ENCODE measurements at regions not wholly inside any gene's neighbourhood (a gene's known extent, or its start where the extent isn't known, plus 50 kb on each side); places are given as distances from the start of the nearest gene placed in this dataset.

DNA sequence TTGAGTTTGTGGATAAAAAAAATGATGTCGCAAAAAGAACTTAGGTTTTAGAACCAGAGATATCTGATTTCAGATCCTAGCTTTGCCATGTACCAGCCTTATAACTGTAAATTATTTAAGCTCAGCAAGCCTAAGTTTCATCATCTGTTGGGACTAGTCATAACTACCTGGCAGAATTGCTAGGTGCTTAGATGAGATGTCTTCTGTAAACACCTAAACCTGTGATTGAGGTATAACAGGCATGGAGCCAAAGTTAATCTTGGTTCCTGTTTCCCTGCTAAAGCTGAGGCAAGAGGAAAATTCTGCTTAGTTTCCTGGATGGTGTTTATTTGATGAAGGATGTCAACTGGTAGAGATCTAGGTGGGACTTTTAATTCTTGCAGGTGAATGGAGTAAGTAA lies 331.3 kb upstream of the RBMS3 start:
- no peaks in the 10 kb centered on the region for H3K79me2 ChIP-seq (ENCODE audit: insufficient read depth, low read length)
- no peak overlapping the region for H3K4me2 ChIP-seq (ENCODE audit: low read length)
- no peaks in the 10 kb centered on the region for H4K20me1 ChIP-seq (ENCODE audit: insufficient read depth, low read length)
- TF ChIP-seq EZH2 (IDR thresholded peaks at IDR 0.05; ENCODE audit: borderline replicate concordance, low read length): no peak
- TF ChIP-seq, protein P1, sequence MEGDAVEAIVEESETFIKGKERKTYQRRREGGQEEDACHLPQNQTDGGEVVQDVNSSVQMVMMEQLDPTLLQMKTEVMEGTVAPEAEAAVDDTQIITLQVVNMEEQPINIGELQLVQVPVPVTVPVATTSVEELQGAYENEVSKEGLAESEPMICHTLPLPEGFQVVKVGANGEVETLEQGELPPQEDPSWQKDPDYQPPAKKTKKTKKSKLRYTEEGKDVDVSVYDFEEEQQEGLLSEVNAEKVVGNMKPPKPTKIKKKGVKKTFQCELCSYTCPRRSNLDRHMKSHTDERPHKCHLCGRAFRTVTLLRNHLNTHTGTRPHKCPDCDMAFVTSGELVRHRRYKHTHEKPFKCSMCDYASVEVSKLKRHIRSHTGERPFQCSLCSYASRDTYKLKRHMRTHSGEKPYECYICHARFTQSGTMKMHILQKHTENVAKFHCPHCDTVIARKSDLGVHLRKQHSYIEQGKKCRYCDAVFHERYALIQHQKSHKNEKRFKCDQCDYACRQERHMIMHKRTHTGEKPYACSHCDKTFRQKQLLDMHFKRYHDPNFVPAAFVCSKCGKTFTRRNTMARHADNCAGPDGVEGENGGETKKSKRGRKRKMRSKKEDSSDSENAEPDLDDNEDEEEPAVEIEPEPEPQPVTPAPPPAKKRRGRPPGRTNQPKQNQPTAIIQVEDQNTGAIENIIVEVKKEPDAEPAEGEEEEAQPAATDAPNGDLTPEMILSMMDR (IDR thresholded peaks at IDR 0.05; ENCODE audit: low read length): no peak
- no peak overlapping the region for H3K27ac ChIP-seq (ENCODE audit: low read depth, low read length, poor library complexity, severe bottlenecking)
- no peaks in the 10 kb centered on the region for H3F3A ChIP-seq (ENCODE audit: insufficient read depth, low read length)
- peaks cover 3% of the 10 kb centered on the region; the same call in 1 of the 2 replicates for H3K9me3 ChIP-seq (ENCODE audit: low read length)
- H3K4me3 ChIP-seq (ENCODE audit: low read depth, low read length, poor library complexity, severe bottlenecking): no peak overlapping the region
- peaks cover 32% of the 10 kb centered on the region for H3K4me1 ChIP-seq (ENCODE audit: insufficient read depth, low read length, severe bottlenecking)
- no peaks in the 10 kb centered on the region for H3K9me2 ChIP-seq (ENCODE audit: low read depth, low read length)
- H3K27me3 ChIP-seq (ENCODE audit: insufficient read depth, low read length): no peaks in the 10 kb centered on the region
- H2AFZ ChIP-seq (ENCODE audit: low read length): no peak overlapping the region
- no peak overlapping the region for H3K9ac ChIP-seq (ENCODE audit: low read length)
- no peaks in the 10 kb centered on the region for H3K36me3 ChIP-seq (ENCODE audit: insufficient read depth, low read length)

DNA sequence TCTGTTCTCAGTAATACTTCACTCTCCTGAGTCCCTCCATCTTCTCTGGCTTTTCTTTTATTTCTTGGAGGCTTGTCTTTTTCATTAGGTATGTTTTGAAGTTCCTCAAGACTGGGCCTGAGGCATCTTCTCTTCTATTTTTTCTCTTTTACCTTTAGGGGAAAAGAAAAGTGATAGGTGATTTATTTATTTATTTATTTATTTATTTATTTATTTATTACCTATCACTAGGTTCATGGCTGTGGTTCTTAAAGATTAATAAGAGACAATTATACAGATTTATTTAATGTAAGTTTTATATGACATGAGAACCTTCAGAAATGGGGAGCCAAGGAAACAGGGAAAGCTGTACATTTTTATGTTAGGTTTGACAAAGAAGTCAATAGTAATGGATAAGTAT lies 330.3 kb upstream of the RBMS3 start:
- Histone ChIP-seq H3K4me3 (ENCODE audit: low read depth, low read length, poor library complexity, severe bottlenecking) (no peak overlapping the region), H3K4me2 (ENCODE audit: low read length) (no peak overlapping the region), H3K36me3 (ENCODE audit: insufficient read depth, low read length) (no peaks in the 10 kb centered on the region), H3K9ac (ENCODE audit: low read length) (no peak overlapping the region), H3K27me3 (ENCODE audit: insufficient read depth, low read length) (no peaks in the 10 kb centered on the region), H2AFZ (ENCODE audit: low read length) (no peak overlapping the region), H3F3A (ENCODE audit: insufficient read depth, low read length) (no peaks in the 10 kb centered on the region), H3K4me1 (ENCODE audit: insufficient read depth, low read length, severe bottlenecking) (peaks cover 30% of the 10 kb centered on the region), H3K27ac (ENCODE audit: low read depth, low read length, poor library complexity, severe bottlenecking) (no peak overlapping the region), H3K9me3 (ENCODE audit: low read length) (peaks cover 5% of the 10 kb centered on the region), H4K20me1 (ENCODE audit: insufficient read depth, low read length) (no peaks in the 10 kb centered on the region), H3K79me2 (ENCODE audit: insufficient read depth, low read length) (no peaks in the 10 kb centered on the region), H3K9me2 (ENCODE audit: low read depth, low read length) (no peaks in the 10 kb centered on the region)
- TF ChIP-seq EZH2 (IDR thresholded peaks at IDR 0.05; ENCODE audit: borderline replicate concordance, low read length): no peak
- TF ChIP-seq, protein P1 (IDR thresholded peaks at IDR 0.05; ENCODE audit: low read length): no peak

DNA sequence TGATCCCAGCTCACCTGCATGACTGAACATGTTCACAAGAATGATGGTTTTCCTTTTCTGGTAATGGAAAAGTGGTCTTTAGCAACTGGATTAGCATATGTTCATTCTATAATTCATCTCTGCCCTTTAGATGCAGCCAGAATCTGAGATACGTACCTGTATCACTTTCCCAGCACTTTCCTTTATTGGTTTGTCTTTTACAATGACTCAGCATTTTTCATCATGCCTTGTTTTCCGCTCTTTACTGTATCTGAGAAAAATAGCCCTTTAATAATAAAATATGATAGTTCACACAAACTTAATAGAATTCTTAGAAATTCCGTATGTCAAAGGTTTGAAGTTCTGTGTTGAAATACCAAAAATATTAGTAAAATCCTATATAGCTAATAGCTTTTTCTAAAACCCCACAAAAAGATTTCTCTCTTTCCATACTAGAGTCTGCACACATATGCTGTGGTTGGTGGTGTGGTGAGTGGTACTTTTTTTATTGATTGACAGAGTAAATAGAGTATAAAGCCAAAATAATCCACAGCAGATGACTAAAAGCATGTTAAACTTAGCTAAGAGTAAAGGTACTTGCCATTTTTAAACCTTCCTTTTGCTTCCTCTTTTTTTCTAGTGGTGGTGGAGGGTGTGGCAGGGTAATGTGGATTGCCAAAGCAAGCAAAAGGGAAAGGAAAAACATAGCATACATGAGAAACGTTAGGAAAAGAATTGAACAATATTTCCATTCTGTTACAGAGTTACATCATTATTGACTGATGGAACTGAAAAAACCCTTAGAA lies 328.9 kb upstream of the RBMS3 start:
- Histone ChIP-seq H3K36me3 (ENCODE audit: insufficient read depth, low read length) (no peaks in the 10 kb centered on the region), H3K9me2 (ENCODE audit: low read depth, low read length) (no peaks in the 10 kb centered on the region), H3K79me2 (ENCODE audit: insufficient read depth, low read length) (no peaks in the 10 kb centered on the region), H3K9ac (ENCODE audit: low read length) (no peak overlapping the region), H3K27ac (ENCODE audit: low read depth, low read length, poor library complexity, severe bottlenecking) (no peak overlapping the region), H3K27me3 (ENCODE audit: insufficient read depth, low read length) (no peaks in the 10 kb centered on the region), H3K9me3 (ENCODE audit: low read length) (peaks cover 6% of the 10 kb centered on the region), H3F3A (ENCODE audit: insufficient read depth, low read length) (no peaks in the 10 kb centered on the region), H4K20me1 (ENCODE audit: insufficient read depth, low read length) (no peaks in the 10 kb centered on the region), H2AFZ (ENCODE audit: low read length) (no peak overlapping the region), H3K4me3 (ENCODE audit: low read depth, low read length, poor library complexity, severe bottlenecking) (no peak overlapping the region), H3K4me2 (ENCODE audit: low read length) (no peak overlapping the region), H3K4me1 (ENCODE audit: insufficient read depth, low read length, severe bottlenecking) (peaks cover 25% of the 10 kb centered on the region)
- TF ChIP-seq, protein P1 (IDR thresholded peaks at IDR 0.05; ENCODE audit: low read length): no peak
- TF ChIP-seq EZH2 (IDR thresholded peaks at IDR 0.05; ENCODE audit: borderline replicate concordance, low read length): no peak
